ENCODE measurements at regions not wholly inside any gene's neighbourhood (a gene's known extent, or its start where the extent isn't known, plus 50 kb on each side); places are given as distances from the start of the nearest gene placed in this dataset.

- Histone ChIP-seq H3K4me1 (ENCODE audit: control extremely low read depth in 1 of 4, control insufficient read depth in 4 of 4, insufficient read depth in 4 of 4, low read length in 3 of 4) (no peaks in the 10 kb centered on the region), H3K27me3 (replicated peaks in 2 of 5; ENCODE audit: control insufficient read depth in 4 of 5, insufficient read depth in 5 of 5, low read length in 4 of 5) (no peaks in the 10 kb centered on the region), H3K9me3 (ENCODE audit: control extremely low read depth in 1 of 5, control insufficient read depth in 4 of 5, insufficient read depth in 2 of 5, low read depth in 1 of 5, low read length in 4 of 5) (no peaks in the 10 kb centered on the region), H3K4me3 (ENCODE audit: control insufficient read depth in 1 of 7, extremely low read depth in 1 of 7, insufficient read depth in 4 of 7, low read depth in 2 of 7, low read length in 6 of 7) (no peak overlapping the region), H3K36me3 (ENCODE audit: control insufficient read depth in 4 of 4, insufficient read depth in 4 of 4, low read length in 3 of 4) (no peaks in the 10 kb centered on the region), H3K27ac (ENCODE audit: insufficient read depth in 1 of 2, low read depth in 1 of 2, low read length in 2 of 2, poor library complexity in 1 of 2, severe bottlenecking in 2 of 2) (no peak overlapping the region)
- CTCF ChIA-PET, result no interaction called here
- DNase-seq, result no peak
- 100% methylated on average over 1 of the region's 3 CpGs for WGBS (ENCODE audit: insufficient coverage)
- POLR2A ChIA-PET, result no interaction called here
These were observed 1272.0 kb downstream of the HACE1 start for GRCh38 chr6:103587722-103588121.

- Histone ChIP-seq H3K36me3 (ENCODE audit: control insufficient read depth in 4 of 4, insufficient read depth in 4 of 4, low read length in 3 of 4) (no peaks in the 10 kb centered on the region), H3K27ac (ENCODE audit: insufficient read depth in 1 of 2, low read depth in 1 of 2, low read length in 2 of 2, poor library complexity in 1 of 2, severe bottlenecking in 2 of 2) (no peak overlapping the region), H3K9me3 (ENCODE audit: control extremely low read depth in 1 of 5, control insufficient read depth in 4 of 5, insufficient read depth in 2 of 5, low read depth in 1 of 5, low read length in 4 of 5) (no peaks in the 10 kb centered on the region), H3K4me3 (ENCODE audit: control insufficient read depth in 1 of 7, extremely low read depth in 1 of 7, insufficient read depth in 4 of 7, low read depth in 2 of 7, low read length in 6 of 7) (no peak overlapping the region), H3K27me3 (replicated peaks in 2 of 5; ENCODE audit: control insufficient read depth in 4 of 5, insufficient read depth in 5 of 5, low read length in 4 of 5) (no peaks in the 10 kb centered on the region), H3K4me1 (ENCODE audit: control extremely low read depth in 1 of 4, control insufficient read depth in 4 of 4, insufficient read depth in 4 of 4, low read length in 3 of 4) (no peaks in the 10 kb centered on the region)
- ChIA-PET POLR2A (no interaction called here), CTCF (no interaction called here)
- DNase-seq, result no peak
- WGBS (ENCODE audit: insufficient coverage), result 84% methylated on average over 2 of the region's 3 CpGs
These were observed 1281.6 kb downstream of the HACE1 start for GRCh38 chr6:103578115-103578514.

DNA sequence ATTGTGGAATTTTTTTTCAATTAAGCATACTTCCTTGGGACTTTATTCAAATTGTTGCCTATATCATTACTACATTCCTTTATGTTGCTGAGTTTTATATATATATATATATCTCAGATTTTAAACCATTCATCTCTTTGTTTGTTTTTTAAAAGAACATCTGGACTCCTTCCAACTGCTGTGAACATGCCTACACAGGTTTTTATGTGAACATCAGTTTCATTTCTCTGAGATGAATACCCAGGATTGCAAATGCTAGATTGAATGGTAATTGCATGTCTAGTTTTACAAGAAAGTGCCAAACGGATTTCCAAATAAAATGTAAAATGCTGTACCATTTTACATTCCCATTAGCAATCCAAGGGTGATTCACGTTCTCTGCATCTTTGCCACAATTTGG lies 1289.3 kb downstream of the HACE1 start:
- H3K4me1 ChIP-seq (ENCODE audit: control extremely low read depth in 1 of 4, control insufficient read depth in 4 of 4, insufficient read depth in 4 of 4, low read length in 3 of 4), result no peaks in the 10 kb centered on the region
- POLR2A ChIA-PET, result no interaction called here
- WGBS (ENCODE audit: insufficient coverage), result no CpG with 5 or more reads among the region's 2 CpGs

GRCh38 chr6:103554911-103555310 lies 1304.8 kb downstream of the HACE1 start:
- no peak overlapping the region for H3K27ac ChIP-seq (ENCODE audit: insufficient read depth in 1 of 2, low read depth in 1 of 2, low read length in 2 of 2, poor library complexity in 1 of 2, severe bottlenecking in 2 of 2)
- CTCF ChIA-PET, result no interaction called here

More for the DNA sequence above, 1289.3 kb downstream of the HACE1 start:
- no peaks in the 10 kb centered on the region for H3K27me3 ChIP-seq (replicated peaks in 2 of 5; ENCODE audit: control insufficient read depth in 4 of 5, insufficient read depth in 5 of 5, low read length in 4 of 5)
- H3K36me3 ChIP-seq (ENCODE audit: control insufficient read depth in 4 of 4, insufficient read depth in 4 of 4, low read length in 3 of 4), result no peaks in the 10 kb centered on the region
- H3K9me3 ChIP-seq (ENCODE audit: control extremely low read depth in 1 of 5, control insufficient read depth in 4 of 5, insufficient read depth in 2 of 5, low read depth in 1 of 5, low read length in 4 of 5), result no peaks in the 10 kb centered on the region
- no peak overlapping the region for H3K4me3 ChIP-seq (ENCODE audit: control insufficient read depth in 1 of 7, extremely low read depth in 1 of 7, insufficient read depth in 4 of 7, low read depth in 2 of 7, low read length in 6 of 7)
- no peak overlapping the region for H3K27ac ChIP-seq (ENCODE audit: insufficient read depth in 1 of 2, low read depth in 1 of 2, low read length in 2 of 2, poor library complexity in 1 of 2, severe bottlenecking in 2 of 2)
- CTCF ChIA-PET, result no interaction called here
- no peak for DNase-seq

DNA sequence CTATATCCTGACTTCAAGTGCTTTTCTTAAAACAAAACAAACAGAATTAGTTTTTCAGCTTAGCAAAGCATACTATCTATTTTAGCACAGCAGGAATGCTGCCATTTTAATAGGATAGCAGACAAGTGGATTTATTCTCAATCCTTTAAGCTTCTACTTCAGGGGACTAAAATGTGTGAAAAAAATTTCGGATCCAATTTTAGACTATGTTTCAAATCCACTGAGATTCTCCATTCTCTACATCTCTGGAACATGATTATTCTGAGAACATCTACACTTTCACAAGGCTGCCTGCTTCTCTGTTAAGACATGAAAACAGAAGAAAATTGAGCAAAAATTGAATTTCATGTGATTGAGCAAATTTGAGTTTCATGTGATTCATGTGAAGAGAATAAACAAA lies 1321.3 kb downstream of the HACE1 start:
- Histone ChIP-seq H3K27me3 (replicated peaks in 2 of 5; ENCODE audit: control insufficient read depth in 4 of 5, insufficient read depth in 5 of 5, low read length in 4 of 5) (no peaks in the 10 kb centered on the region), H3K36me3 (ENCODE audit: control insufficient read depth in 4 of 4, insufficient read depth in 4 of 4, low read length in 3 of 4) (no peaks in the 10 kb centered on the region), H3K27ac (ENCODE audit: insufficient read depth in 1 of 2, low read depth in 1 of 2, low read length in 2 of 2, poor library complexity in 1 of 2, severe bottlenecking in 2 of 2) (no peak overlapping the region), H3K9me3 (ENCODE audit: control extremely low read depth in 1 of 5, control insufficient read depth in 4 of 5, insufficient read depth in 2 of 5, low read depth in 1 of 5, low read length in 4 of 5) (no peaks in the 10 kb centered on the region), H3K4me3 (ENCODE audit: control insufficient read depth in 1 of 7, extremely low read depth in 1 of 7, insufficient read depth in 4 of 7, low read depth in 2 of 7, low read length in 6 of 7) (no peak overlapping the region), H3K4me1 (ENCODE audit: control extremely low read depth in 1 of 4, control insufficient read depth in 4 of 4, insufficient read depth in 4 of 4, low read length in 3 of 4) (no peaks in the 10 kb centered on the region)
- CTCF ChIA-PET, result no interaction called here
- WGBS (ENCODE audit: insufficient coverage), result 80% methylated on average over 1 of the region's 1 CpG
- no peak for DNase-seq
- POLR2A ChIA-PET, result no interaction called here

More at GRCh38 chr6:103554911-103555310, 1304.8 kb downstream of the HACE1 start:
- DNase-seq, result no peak
- Histone ChIP-seq H3K36me3 (ENCODE audit: control insufficient read depth in 4 of 4, insufficient read depth in 4 of 4, low read length in 3 of 4) (no peaks in the 10 kb centered on the region), H3K4me1 (ENCODE audit: control extremely low read depth in 1 of 4, control insufficient read depth in 4 of 4, insufficient read depth in 4 of 4, low read length in 3 of 4) (no peaks in the 10 kb centered on the region), H3K4me3 (ENCODE audit: control insufficient read depth in 1 of 7, extremely low read depth in 1 of 7, insufficient read depth in 4 of 7, low read depth in 2 of 7, low read length in 6 of 7) (no peak overlapping the region), H3K9me3 (ENCODE audit: control extremely low read depth in 1 of 5, control insufficient read depth in 4 of 5, insufficient read depth in 2 of 5, low read depth in 1 of 5, low read length in 4 of 5) (no peaks in the 10 kb centered on the region), H3K27me3 (replicated peaks in 2 of 5; ENCODE audit: control insufficient read depth in 4 of 5, insufficient read depth in 5 of 5, low read length in 4 of 5) (no peaks in the 10 kb centered on the region)
- POLR2A ChIA-PET, result no interaction called here

GRCh38 chr6:103534814-103535213 lies 1324.9 kb downstream of the HACE1 start:
- H3K27me3 ChIP-seq (replicated peaks in 2 of 5; ENCODE audit: control insufficient read depth in 4 of 5, insufficient read depth in 5 of 5, low read length in 4 of 5), result no peaks in the 10 kb centered on the region
- no peak for DNase-seq
- H3K27ac ChIP-seq (ENCODE audit: insufficient read depth in 1 of 2, low read depth in 1 of 2, low read length in 2 of 2, poor library complexity in 1 of 2, severe bottlenecking in 2 of 2), result no peak overlapping the region
- ChIA-PET POLR2A (no interaction called here), CTCF (no interaction called here)
- H3K9me3 ChIP-seq (ENCODE audit: control extremely low read depth in 1 of 5, control insufficient read depth in 4 of 5, insufficient read depth in 2 of 5, low read depth in 1 of 5, low read length in 4 of 5), result peaks cover 0 to 1% (median 0%) of the 10 kb centered on the region in 5 experiments
- no peaks in the 10 kb centered on the region for H3K4me1 ChIP-seq (ENCODE audit: control extremely low read depth in 1 of 4, control insufficient read depth in 4 of 4, insufficient read depth in 4 of 4, low read length in 3 of 4)
- WGBS (ENCODE audit: insufficient coverage), result 100% methylated on average over 1 of the region's 2 CpGs
- no peak overlapping the region for H3K4me3 ChIP-seq (ENCODE audit: control insufficient read depth in 1 of 7, extremely low read depth in 1 of 7, insufficient read depth in 4 of 7, low read depth in 2 of 7, low read length in 6 of 7)
- H3K36me3 ChIP-seq (ENCODE audit: control insufficient read depth in 4 of 4, insufficient read depth in 4 of 4, low read length in 3 of 4), result no peaks in the 10 kb centered on the region

DNA sequence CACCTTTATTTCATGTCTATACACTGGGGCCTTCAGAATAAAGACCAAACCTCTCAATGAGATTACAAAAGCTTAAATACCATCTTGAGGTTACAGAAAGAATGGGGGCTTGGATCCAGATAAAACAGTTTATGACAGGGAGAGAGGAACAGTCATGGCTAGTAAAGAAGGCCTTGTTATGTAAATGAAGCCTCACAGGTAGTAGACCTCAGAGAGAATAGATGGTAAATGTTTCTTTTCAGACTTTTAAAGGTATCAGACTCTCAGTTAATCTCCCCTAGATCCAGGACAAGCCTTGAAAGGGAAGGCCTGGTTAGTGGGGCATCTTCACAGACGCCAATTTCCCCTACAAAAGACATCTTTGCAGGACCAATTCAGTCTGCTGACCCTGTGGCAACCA lies 1325.6 kb downstream of the HACE1 start:
- ChIA-PET POLR2A (no interaction called here), CTCF (no interaction called here)
- no CpG with 5 or more reads among the region's 1 CpG for WGBS (ENCODE audit: insufficient coverage)
- Histone ChIP-seq H3K4me3 (ENCODE audit: control insufficient read depth in 1 of 7, extremely low read depth in 1 of 7, insufficient read depth in 4 of 7, low read depth in 2 of 7, low read length in 6 of 7) (no peak overlapping the region), H3K9me3 (ENCODE audit: control extremely low read depth in 1 of 5, control insufficient read depth in 4 of 5, insufficient read depth in 2 of 5, low read depth in 1 of 5, low read length in 4 of 5) (peaks cover 0 to 1% (median 0%) of the 10 kb centered on the region in 5 experiments), H3K4me1 (ENCODE audit: control extremely low read depth in 1 of 4, control insufficient read depth in 4 of 4, insufficient read depth in 4 of 4, low read length in 3 of 4) (no peaks in the 10 kb centered on the region), H3K27ac (ENCODE audit: insufficient read depth in 1 of 2, low read depth in 1 of 2, low read length in 2 of 2, poor library complexity in 1 of 2, severe bottlenecking in 2 of 2) (no peak overlapping the region), H3K36me3 (ENCODE audit: control insufficient read depth in 4 of 4, insufficient read depth in 4 of 4, low read length in 3 of 4) (no peaks in the 10 kb centered on the region), H3K27me3 (replicated peaks in 2 of 5; ENCODE audit: control insufficient read depth in 4 of 5, insufficient read depth in 5 of 5, low read length in 4 of 5) (no peaks in the 10 kb centered on the region)
- DNase-seq, result no peak

GRCh38 chr6:103522045-103522444 lies 1337.7 kb downstream of the HACE1 start:
- no peak overlapping the region for H3K4me3 ChIP-seq (ENCODE audit: control insufficient read depth in 1 of 7, extremely low read depth in 1 of 7, insufficient read depth in 4 of 7, low read depth in 2 of 7, low read length in 6 of 7)
- CTCF ChIA-PET, result no interaction called here
- no CpG with 5 or more reads among the region's 8 CpGs for WGBS (ENCODE audit: insufficient coverage)
- H3K27me3 ChIP-seq (replicated peaks in 2 of 5; ENCODE audit: control insufficient read depth in 4 of 5, insufficient read depth in 5 of 5, low read length in 4 of 5), result no peaks in the 10 kb centered on the region
- H3K36me3 ChIP-seq (ENCODE audit: control insufficient read depth in 4 of 4, insufficient read depth in 4 of 4, low read length in 3 of 4), result no peaks in the 10 kb centered on the region
- POLR2A ChIA-PET, result no interaction called here
- no peak overlapping the region for H3K27ac ChIP-seq (ENCODE audit: insufficient read depth in 1 of 2, low read depth in 1 of 2, low read length in 2 of 2, poor library complexity in 1 of 2, severe bottlenecking in 2 of 2)
- H3K4me1 ChIP-seq (ENCODE audit: control extremely low read depth in 1 of 4, control insufficient read depth in 4 of 4, insufficient read depth in 4 of 4, low read length in 3 of 4), result no peaks in the 10 kb centered on the region
- DNase-seq, result no peak
- H3K9me3 ChIP-seq (ENCODE audit: control extremely low read depth in 1 of 5, control insufficient read depth in 4 of 5, insufficient read depth in 2 of 5, low read depth in 1 of 5, low read length in 4 of 5), result no peaks in the 10 kb centered on the region
